Activated naive CD4-positive, alpha-beta T cell (primary cell): ENCODE measurements at regions not wholly inside any gene's neighbourhood (a gene's known extent, or its start where the extent isn't known, plus 50 kb on each side); places are given as distances from the start of the nearest gene placed in this dataset.

Source experiments
- DNase-seq, 4 experiments: peaks; one replicate each; lab custom pipeline; 2025; lab: John Stamatoyannopoulos, UW

DNA sequence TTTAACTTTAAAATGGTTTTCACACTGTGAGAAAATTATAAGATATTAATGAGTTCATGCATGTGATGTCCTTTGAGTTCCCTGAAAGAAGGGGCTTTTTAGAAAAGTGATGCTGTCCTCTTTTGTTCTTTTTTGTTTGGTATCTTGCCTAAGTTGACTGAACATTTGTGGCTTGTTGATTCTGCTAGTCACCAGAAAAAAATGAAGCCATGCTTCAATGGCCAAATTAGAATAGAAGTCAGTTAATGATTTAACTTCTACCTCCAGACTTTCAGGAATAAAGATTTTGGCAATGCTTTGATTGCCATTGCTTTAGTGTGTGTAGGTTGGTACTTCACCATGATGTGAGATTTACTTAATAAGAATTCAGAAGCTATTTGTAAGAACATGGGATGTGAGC, 260.6 kb upstream of the NECTIN3 start:
- DNase-seq: no peak

GRCh38 chr3:110813541-110813940, 258.1 kb upstream of the NECTIN3 start:
- no peak for DNase-seq

GRCh38 chr3:110814170-110815007, 257.2 kb upstream of the NECTIN3 start:
- DNase-seq: no peak

DNA sequence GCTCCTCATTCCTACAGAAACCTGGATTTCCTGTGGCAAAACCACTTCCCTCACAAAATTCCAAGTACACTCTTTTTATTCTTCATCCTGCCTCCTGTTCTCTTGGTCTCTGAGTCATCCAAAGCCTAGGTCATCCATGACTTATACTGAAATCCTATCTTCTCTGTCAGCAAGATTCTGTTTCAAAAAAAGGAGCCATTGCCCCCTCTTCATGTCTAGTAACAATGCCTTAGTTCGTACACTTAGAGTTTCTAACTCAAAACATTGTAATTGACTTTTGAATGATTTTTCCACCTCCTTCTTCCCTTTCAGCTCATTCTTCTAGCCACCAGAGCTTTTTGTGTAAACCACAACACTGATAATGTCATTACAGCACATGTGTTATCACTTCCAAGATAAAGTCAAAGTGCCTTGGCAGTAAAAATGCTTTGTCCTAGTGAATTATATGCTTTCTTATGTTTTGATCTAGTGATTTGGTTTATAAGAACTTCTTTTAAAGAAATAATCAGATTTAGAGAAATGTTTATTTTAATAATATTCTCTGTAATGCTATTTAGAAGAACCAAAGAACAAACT, 256.5 kb upstream of the NECTIN3 start:
- no peak for DNase-seq

GRCh38 chr3:110816008-110816407, 255.6 kb upstream of the NECTIN3 start:
- DNase-seq: no peak

DNA sequence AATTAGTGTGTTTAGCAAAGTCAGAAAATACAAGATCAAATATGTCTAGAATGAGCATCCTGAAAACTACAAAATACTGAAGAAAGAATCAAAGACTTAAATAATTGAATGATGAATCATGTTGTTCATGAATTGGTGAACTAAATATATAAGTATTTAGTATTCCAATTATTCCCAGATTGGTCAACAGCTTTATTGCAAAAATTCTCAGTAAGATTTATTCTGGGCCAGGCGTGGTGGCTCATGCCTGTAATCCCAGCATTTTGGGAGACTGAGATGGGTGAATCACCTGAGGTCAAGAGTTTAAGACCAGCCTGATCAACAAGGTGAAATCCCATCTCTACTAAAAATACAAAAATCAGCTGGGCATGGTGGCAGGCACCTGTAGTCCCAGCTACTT, 250.0 kb upstream of the NECTIN3 start:
- no peak for DNase-seq

DNA sequence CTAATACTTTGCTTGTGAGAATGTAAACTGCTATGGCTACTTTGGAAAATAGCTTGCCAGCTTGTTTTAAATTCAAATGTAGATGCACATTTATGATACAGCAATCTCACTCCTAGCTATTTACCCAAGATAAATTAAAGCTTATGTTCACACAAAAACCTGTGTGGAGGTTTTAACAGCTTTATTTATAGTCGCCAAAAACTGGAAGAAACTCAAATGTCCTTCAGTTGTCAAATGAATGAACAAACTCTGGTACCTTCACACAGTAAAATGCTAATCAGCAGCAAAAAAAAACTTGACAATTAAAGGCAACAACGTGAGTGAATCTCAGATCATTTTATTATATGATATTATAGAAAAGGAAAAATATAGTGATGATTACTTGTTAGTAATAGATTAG, 248.6 kb upstream of the NECTIN3 start:
- no peak for DNase-seq

DNA sequence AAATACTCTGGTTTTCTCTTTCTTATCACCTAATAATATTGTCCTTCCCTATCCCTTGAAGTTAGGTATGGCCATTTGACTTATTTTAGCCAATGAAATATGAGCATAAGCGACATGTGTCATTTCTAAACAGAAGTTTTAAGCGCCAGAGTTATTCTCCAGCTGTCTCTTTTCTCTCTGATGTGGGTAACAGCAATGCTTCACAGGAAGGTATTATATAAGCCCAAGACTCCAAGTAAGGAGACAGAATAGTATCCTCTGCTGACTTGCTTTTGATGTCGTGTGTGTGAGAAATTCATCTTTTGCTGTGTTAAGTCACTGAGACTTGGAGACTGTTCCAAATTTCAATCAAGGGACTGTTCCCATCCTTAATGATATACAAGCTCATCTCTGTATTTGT, 224.6 kb upstream of the NECTIN3 start:
- no peak for DNase-seq

GRCh38 chr3:110849064-110849463, 222.6 kb upstream of the NECTIN3 start:
- DNase-seq: no peak

GRCh38 chr3:110851736-110852135, 219.9 kb upstream of the NECTIN3 start:
- DNase-seq: no peak

- DNase-seq: no peak
Measured at GRCh38 chr3:110855207-110855606, 216.4 kb upstream of the NECTIN3 start.

DNA sequence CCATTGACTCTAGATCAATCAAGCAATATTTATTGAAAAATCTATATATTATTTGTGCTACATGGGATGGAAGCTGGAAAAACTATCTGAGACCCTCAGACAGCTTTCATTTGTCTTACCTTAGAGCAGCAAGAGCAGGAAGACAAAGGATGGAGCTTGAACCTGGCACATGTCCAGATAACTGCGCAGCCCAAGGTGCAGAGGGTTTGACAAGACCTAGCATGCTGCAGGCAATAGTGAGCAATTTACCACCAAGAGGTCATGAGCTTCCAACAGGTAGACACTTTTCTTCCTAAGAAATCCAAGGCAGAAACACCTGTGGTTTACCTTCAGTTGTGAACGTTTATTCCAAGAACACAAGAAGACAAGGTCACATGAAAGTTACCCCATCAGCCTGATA, 214.7 kb upstream of the NECTIN3 start:
- DNase-seq: no peak

DNA sequence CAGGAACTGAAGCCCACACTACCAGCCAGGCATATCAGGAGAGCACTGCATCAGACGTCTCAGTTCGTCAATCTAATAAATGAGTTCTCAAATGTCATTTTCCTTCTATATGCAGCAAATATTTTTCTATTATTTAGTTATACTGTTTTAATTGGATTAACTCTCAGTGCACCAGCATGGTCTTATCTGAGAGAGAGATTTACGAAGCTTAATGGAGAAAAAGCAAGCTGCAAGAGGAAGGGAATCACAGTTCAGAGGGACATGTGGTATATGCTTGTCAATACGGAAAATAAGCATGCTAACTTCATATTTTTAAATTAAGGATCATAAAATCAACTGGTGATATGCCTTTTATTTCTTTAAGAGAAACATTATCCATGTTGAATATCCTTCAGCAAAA, 213.1 kb upstream of the NECTIN3 start:
- DNase-seq: no peak

- no peak for DNase-seq
Measured at GRCh38 chr3:110859336-110859735, 212.3 kb upstream of the NECTIN3 start.

DNA sequence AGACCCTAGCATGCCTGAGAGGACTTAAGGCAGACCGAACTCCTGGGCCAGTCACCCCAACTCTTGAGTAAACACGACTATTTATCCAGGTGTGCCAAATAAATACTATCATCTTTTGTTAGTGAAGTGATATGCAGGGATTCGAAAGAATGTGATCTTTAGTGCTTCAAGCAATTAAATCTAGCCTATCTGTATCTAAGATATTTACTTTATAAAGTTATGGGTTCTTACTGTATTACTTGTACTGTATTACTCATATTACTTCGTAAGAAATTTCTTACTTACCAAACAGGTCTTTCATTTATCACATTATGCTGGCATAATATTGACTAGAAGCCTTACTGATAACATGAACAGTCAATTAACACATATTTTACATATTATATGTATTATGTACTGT, 211.6 kb upstream of the NECTIN3 start:
- no peak for DNase-seq

- DNase-seq: no peak
Measured at GRCh38 chr3:110865934-110866333, 205.7 kb upstream of the NECTIN3 start.

GRCh38 chr3:110868106-110868505, 203.5 kb upstream of the NECTIN3 start:
- DNase-seq: no peak

DNA sequence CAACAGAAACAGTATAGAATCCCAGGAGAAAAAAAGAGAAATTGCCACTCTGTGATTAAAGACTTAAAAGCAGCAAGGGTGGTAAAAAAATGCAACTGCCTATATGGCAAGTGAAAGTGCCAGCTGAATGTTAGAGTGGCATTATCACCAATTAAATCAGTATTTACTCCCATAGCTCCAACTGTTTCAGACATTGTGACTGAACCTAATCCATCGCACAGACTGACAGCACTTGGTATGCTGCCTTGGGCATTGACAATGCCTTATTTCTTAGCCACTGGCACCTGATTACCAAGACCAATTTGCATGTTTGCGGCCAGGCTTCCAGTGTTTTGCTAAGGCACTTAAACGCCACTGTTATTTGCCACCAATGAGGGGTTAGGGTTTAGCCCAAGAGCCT, 201.9 kb upstream of the NECTIN3 start:
- no peak for DNase-seq

DNA sequence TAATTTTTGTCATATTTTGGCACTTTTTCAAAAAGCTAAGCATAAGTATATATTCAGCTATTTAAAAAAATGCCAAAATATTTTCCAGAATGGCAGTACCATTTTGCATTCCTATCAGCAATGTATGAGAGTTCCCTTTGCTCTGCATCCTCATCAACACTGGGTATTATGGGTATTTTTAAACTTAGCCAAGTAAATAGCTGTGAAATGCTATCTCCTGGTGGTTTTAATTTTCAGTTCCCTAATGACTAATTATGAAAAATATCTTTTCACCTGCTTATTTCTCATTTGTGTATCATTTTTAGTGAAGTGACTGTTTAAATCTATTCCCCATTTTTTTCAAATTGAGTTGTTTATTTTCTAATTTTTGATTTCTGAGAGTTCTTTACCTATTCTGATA, 199.7 kb upstream of the NECTIN3 start:
- no peak for DNase-seq

GRCh38 chr3:110878692-110879091, 192.9 kb upstream of the NECTIN3 start:
- DNase-seq: no peak

DNA sequence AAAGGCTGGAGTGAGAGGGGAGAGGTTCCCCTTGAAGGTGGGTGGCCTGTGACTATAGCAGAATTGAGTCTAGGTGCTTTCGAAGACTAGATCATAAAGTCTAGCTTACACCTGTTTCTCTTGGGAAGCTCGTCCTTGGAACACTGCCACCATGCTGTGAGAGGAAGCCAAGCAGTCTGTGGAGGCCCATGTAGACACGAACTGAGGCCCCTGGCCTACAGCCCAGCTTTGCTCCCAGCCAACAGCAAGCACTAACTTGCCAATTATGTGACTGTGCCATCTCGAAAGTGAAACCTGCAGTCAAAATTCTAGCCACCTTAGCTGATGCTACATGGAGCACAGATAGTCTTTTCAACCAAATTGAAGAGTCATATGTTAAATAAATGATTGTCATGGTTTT, 190.5 kb upstream of the NECTIN3 start:
- no peak for DNase-seq

- no peak for DNase-seq
Measured at GRCh38 chr3:110886222-110886893, 185.3 kb upstream of the NECTIN3 start.

DNA sequence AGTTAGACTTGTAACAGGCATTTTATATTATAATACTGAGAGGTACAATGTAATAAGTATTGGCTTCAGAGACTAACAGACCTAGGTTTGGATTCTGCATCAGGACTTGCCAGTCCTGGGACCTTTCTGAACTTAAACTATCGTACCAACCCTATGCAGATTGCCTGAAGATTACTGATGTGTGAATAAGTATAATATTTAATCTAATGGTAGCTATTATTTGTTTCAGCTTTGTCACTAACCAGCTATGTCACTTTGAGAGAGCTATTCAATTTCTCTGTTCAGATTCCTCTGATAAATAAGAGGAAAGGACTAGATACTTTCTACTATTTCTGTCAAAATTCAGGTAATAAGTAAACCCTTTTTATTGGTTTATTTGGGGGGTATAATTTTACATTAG, 184.4 kb upstream of the NECTIN3 start:
- no peak for DNase-seq
